NCI-H1105 treated with DMSO at 0.1 percent for 48 hours (cell line): ENCODE measurements at regions not wholly inside any gene's neighbourhood (a gene's known extent, or its start where the extent isn't known, plus 50 kb on each side); places are given as distances from the start of the nearest gene placed in this dataset.

Experiments
- DNase-seq: peaks from one replicate; lab custom pipeline; 2025; lab: John Stamatoyannopoulos, UW

- no peak for DNase-seq
Measured at GRCh38 chr10:27599546-27599945, 95.4 kb downstream of the RAB18 start.

GRCh38 chr10:27600930-27601329 is 96.8 kb downstream of the RAB18 start:
- no peak for DNase-seq

GRCh38 chr10:27601503-27601902 is 97.4 kb downstream of the RAB18 start:
- DNase-seq: no peak

GRCh38 chr10:27601946-27602538 is 97.9 kb downstream of the RAB18 start:
- DNase-seq: no peak

- DNase-seq: no peak
Measured at GRCh38 chr10:27603104-27603503, 99.0 kb downstream of the RAB18 start.

GRCh38 chr10:27605318-27605717 is 101.2 kb downstream of the RAB18 start:
- DNase-seq: no peak

GRCh38 chr10:27607591-27607990 is 103.5 kb downstream of the RAB18 start:
- no peak for DNase-seq

- DNase-seq: no peak
Measured at GRCh38 chr10:27611236-27611635, 107.1 kb downstream of the RAB18 start.

GRCh38 chr10:27611744-27612550 is 107.8 kb downstream of the RAB18 start:
- DNase-seq: peak; percentile 14

GRCh38 chr10:27612551-27613035 is 108.5 kb downstream of the RAB18 start:
- DNase-seq: no peak

GRCh38 chr10:27614776-27615175 is 110.7 kb downstream of the RAB18 start:
- no peak for DNase-seq

- no peak for DNase-seq
Measured at GRCh38 chr10:27618036-27618615, 114.0 kb downstream of the RAB18 start.

- DNase-seq: no peak
Measured at GRCh38 chr10:27618906-27619305, 114.8 kb downstream of the RAB18 start.

- DNase-seq: no peak
Measured at GRCh38 chr10:27619329-27619728, 115.2 kb downstream of the RAB18 start.

- no peak for DNase-seq
Measured at GRCh38 chr10:27620430-27621397, 116.6 kb downstream of the RAB18 start.

GRCh38 chr10:27621461-27621860 is 117.4 kb downstream of the RAB18 start:
- no peak for DNase-seq

GRCh38 chr10:27622596-27622995 is 118.5 kb downstream of the RAB18 start:
- no peak for DNase-seq
